HEK293 (cell line): ENCODE measurements at regions not wholly inside any gene's neighbourhood (a gene's known extent, or its start where the extent isn't known, plus 50 kb on each side); places are given as distances from the start of the nearest gene placed in this dataset.

Experiments
- HOXA7 ChIP-seq: sonication (generic); formaldehyde crosslinking; IDR thresholded peaks from 2 replicates; pipeline ENCODE4 v1.8.1; 2022; ENCODE audit warnings: missing genetic modification reagents, borderline replicate concordance
- YY1 ChIP-seq: fragments of 450-650 bp; formaldehyde crosslinking; IDR thresholded peaks from 2 replicates; pipeline ENCODE4 v1.5.1; 2018; ENCODE audit warnings: missing biosample characterization, missing genetic modification characterization
- ZSCAN30 ChIP-seq: fragments of 450-650 bp; IDR thresholded peaks from 2 replicates; pipeline ENCODE4 v1.5.1; 2018; ENCODE audit warnings: missing biosample characterization, mild to moderate bottlenecking, missing genetic modification characterization, moderate library complexity
- TF ChIP-seq, protein P1 (sequence below): fragments of 450-650 bp; formaldehyde crosslinking; IDR thresholded peaks from 2 replicates; pipeline ENCODE4 v1.5.1; 2016; ENCODE audit warnings: missing biosample characterization, missing genetic modification characterization

DNA sequence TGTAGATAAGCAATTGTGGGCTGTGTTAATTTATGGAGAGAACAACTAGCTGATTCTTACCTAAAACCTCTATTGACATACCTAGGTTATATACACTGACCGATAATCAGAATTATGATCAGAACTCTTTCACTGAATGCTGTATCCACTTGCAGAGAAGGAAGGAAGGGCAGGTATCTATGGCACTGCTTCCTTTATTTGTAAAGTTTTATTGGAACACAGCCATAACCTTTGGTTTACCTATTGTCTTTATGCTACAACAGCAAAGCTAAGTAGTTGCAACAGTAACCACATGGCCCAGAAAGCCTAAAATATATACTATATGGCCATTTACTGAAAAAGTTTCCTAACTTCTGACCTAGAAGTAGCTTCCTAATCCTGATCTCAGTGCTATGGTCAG, 358.9 kb upstream of the ARID1B start:
- TF ChIP-seq HOXA7 (CRISPR knock-in tag), result no peak
- TF ChIP-seq, protein P1, sequence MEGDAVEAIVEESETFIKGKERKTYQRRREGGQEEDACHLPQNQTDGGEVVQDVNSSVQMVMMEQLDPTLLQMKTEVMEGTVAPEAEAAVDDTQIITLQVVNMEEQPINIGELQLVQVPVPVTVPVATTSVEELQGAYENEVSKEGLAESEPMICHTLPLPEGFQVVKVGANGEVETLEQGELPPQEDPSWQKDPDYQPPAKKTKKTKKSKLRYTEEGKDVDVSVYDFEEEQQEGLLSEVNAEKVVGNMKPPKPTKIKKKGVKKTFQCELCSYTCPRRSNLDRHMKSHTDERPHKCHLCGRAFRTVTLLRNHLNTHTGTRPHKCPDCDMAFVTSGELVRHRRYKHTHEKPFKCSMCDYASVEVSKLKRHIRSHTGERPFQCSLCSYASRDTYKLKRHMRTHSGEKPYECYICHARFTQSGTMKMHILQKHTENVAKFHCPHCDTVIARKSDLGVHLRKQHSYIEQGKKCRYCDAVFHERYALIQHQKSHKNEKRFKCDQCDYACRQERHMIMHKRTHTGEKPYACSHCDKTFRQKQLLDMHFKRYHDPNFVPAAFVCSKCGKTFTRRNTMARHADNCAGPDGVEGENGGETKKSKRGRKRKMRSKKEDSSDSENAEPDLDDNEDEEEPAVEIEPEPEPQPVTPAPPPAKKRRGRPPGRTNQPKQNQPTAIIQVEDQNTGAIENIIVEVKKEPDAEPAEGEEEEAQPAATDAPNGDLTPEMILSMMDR (tag by site-specific recombination), result no peak
- no peak for TF ChIP-seq ZSCAN30 (tag by site-specific recombination)
- TF ChIP-seq YY1, result no peak
